ENCODE measurements at regions not wholly inside any gene's neighbourhood (a gene's known extent, or its start where the extent isn't known, plus 50 kb on each side); places are given as distances from the start of the nearest gene placed in this dataset.
A peak's percentile ranks its signal among the peaks of the same experiment; 100 is the strongest.

DNA sequence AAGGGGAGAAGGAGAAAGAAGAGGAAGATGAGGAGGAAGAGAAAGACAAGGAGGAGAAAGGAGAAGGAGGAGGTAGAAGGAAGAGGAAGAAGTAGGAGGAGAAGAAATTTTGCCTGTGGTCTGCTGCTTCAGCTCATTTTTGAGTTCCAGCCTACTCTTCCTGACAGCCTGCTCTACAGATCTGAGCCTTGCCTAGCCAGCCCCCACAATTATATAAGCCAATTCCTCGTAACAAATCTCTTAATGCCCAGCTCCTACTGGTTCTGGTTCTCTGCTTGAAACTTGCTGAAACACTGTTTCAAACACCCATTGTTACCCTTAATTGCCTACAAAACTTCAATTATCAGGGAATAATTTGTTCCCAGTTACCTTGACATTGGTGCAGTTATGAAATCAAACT lies 1014.2 kb upstream of the CELF4 start:
- DNase-seq (ENCODE audit: low spot score) (no peak), ATAC-seq (no peak)
- no peaks in the 10 kb centered on the region for H3K27me3 ChIP-seq (ENCODE audit: insufficient read depth)
- Mint-ChIP-seq H3K9me3 (no peaks in the 10 kb centered on the region), H3K27ac (no peak overlapping the region; the same call in 1 of the 2 replicates), H3K36me3 (ENCODE audit: low read depth) (no peaks in the 10 kb centered on the region), H3K27me3 (ENCODE audit: insufficient read depth, low read depth, poor library complexity) (no peaks in the 10 kb centered on the region), H3K4me3 (no peak overlapping the region), H3K4me1 (no peaks in the 10 kb centered on the region)
- no peaks in the 10 kb centered on the region for H3K9me2 ChIP-seq (ENCODE audit: insufficient read depth)
- no peak overlapping the region for H3K4me2 ChIP-seq
- H2AFZ ChIP-seq: 0 out of 2 replicates have a peak overlapping the region, but pooled peaks have one; percentile 12
- peaks cover 10% of the 10 kb centered on the region; the same call in 1 of the 2 replicates for H3K4me1 ChIP-seq (ENCODE audit: insufficient read depth)
- H3K4me3 ChIP-seq: no peak overlapping the region
- no peaks in the 10 kb centered on the region for H3K79me2 ChIP-seq (replicated peaks; ENCODE audit: insufficient read depth)
- H3F3A ChIP-seq (replicated peaks; ENCODE audit: low read depth): no peaks in the 10 kb centered on the region
- TF ChIP-seq POLR2AphosphoS5 (IDR thresholded peaks at IDR 0.05; ENCODE audit: low read depth): no peak
- TF ChIP-seq EZH2 (IDR thresholded peaks at IDR 0.05; ENCODE audit: low read depth, unreplicated experiment): no peak
- TF ChIP-seq EZH2phosphoT487 (IDR thresholded peaks at IDR 0.05; ENCODE audit: unreplicated experiment): no peak
- TF ChIP-seq ZNF114 (CRISPR knock-in tag; IDR thresholded peaks at IDR 0.05): no peak
- TF ChIP-seq NANOG (IDR thresholded peaks at IDR 0.05; ENCODE audit: borderline replicate concordance): no peak
- TF ChIP-seq, protein P1, sequence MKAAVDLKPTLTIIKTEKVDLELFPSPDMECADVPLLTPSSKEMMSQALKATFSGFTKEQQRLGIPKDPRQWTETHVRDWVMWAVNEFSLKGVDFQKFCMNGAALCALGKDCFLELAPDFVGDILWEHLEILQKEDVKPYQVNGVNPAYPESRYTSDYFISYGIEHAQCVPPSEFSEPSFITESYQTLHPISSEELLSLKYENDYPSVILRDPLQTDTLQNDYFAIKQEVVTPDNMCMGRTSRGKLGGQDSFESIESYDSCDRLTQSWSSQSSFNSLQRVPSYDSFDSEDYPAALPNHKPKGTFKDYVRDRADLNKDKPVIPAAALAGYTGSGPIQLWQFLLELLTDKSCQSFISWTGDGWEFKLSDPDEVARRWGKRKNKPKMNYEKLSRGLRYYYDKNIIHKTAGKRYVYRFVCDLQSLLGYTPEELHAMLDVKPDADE (IDR thresholded peaks at IDR 0.05): no peak
- TF ChIP-seq, protein P2, sequence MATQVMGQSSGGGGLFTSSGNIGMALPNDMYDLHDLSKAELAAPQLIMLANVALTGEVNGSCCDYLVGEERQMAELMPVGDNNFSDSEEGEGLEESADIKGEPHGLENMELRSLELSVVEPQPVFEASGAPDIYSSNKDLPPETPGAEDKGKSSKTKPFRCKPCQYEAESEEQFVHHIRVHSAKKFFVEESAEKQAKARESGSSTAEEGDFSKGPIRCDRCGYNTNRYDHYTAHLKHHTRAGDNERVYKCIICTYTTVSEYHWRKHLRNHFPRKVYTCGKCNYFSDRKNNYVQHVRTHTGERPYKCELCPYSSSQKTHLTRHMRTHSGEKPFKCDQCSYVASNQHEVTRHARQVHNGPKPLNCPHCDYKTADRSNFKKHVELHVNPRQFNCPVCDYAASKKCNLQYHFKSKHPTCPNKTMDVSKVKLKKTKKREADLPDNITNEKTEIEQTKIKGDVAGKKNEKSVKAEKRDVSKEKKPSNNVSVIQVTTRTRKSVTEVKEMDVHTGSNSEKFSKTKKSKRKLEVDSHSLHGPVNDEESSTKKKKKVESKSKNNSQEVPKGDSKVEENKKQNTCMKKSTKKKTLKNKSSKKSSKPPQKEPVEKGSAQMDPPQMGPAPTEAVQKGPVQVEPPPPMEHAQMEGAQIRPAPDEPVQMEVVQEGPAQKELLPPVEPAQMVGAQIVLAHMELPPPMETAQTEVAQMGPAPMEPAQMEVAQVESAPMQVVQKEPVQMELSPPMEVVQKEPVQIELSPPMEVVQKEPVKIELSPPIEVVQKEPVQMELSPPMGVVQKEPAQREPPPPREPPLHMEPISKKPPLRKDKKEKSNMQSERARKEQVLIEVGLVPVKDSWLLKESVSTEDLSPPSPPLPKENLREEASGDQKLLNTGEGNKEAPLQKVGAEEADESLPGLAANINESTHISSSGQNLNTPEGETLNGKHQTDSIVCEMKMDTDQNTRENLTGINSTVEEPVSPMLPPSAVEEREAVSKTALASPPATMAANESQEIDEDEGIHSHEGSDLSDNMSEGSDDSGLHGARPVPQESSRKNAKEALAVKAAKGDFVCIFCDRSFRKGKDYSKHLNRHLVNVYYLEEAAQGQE (IDR thresholded peaks at IDR 0.05; ENCODE audit: unreplicated experiment): no peak
- TF ChIP-seq, protein P3, sequence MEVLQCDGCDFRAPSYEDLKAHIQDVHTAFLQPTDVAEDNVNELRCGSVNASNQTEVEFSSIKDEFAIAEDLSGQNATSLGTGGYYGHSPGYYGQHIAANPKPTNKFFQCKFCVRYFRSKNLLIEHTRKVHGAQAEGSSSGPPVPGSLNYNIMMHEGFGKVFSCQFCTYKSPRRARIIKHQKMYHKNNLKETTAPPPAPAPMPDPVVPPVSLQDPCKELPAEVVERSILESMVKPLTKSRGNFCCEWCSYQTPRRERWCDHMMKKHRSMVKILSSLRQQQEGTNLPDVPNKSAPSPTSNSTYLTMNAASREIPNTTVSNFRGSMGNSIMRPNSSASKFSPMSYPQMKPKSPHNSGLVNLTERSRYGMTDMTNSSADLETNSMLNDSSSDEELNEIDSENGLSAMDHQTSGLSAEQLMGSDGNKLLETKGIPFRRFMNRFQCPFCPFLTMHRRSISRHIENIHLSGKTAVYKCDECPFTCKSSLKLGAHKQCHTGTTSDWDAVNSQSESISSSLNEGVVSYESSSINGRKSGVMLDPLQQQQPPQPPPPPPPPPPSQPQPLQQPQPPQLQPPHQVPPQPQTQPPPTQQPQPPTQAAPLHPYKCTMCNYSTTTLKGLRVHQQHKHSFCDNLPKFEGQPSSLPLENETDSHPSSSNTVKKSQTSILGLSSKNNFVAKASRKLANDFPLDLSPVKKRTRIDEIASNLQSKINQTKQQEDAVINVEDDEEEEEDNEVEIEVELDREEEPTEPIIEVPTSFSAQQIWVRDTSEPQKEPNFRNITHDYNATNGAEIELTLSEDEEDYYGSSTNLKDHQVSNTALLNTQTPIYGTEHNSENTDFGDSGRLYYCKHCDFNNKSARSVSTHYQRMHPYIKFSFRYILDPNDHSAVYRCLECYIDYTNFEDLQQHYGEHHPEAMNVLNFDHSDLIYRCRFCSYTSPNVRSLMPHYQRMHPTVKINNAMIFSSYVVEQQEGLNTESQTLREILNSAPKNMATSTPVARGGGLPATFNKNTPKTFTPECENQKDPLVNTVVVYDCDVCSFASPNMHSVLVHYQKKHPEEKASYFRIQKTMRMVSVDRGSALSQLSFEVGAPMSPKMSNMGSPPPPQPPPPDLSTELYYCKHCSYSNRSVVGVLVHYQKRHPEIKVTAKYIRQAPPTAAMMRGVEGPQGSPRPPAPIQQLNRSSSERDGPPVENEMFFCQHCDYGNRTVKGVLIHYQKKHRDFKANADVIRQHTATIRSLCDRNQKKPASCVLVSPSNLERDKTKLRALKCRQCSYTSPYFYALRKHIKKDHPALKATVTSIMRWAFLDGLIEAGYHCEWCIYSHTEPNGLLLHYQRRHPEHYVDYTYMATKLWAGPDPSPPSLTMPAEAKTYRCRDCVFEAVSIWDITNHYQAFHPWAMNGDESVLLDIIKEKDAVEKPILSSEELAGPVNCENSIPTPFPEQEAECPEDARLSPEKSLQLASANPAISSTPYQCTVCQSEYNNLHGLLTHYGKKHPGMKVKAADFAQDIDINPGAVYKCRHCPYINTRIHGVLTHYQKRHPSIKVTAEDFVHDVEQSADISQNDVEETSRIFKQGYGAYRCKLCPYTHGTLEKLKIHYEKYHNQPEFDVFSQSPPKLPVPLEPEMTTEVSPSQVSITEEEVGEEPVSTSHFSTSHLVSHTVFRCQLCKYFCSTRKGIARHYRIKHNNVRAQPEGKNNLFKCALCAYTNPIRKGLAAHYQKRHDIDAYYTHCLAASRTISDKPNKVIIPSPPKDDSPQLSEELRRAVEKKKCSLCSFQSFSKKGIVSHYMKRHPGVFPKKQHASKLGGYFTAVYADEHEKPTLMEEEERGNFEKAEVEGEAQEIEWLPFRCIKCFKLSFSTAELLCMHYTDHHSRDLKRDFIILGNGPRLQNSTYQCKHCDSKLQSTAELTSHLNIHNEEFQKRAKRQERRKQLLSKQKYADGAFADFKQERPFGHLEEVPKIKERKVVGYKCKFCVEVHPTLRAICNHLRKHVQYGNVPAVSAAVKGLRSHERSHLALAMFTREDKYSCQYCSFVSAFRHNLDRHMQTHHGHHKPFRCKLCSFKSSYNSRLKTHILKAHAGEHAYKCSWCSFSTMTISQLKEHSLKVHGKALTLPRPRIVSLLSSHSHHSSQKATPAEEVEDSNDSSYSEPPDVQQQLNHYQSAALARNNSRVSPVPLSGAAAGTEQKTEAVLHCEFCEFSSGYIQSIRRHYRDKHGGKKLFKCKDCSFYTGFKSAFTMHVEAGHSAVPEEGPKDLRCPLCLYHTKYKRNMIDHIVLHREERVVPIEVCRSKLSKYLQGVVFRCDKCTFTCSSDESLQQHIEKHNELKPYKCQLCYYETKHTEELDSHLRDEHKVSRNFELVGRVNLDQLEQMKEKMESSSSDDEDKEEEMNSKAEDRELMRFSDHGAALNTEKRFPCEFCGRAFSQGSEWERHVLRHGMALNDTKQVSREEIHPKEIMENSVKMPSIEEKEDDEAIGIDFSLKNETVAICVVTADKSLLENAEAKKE (CRISPR knock-in tag; IDR thresholded peaks at IDR 0.05): no peak
- TF ChIP-seq STAT1 (IDR thresholded peaks at IDR 0.05; ENCODE audit: unreplicated experiment): no peak
- TF ChIP-seq ZNF331 (CRISPR knock-in tag; IDR thresholded peaks at IDR 0.05; ENCODE audit: low read depth): no peak
- TF ChIP-seq CREB1 (CRISPR knock-in tag; IDR thresholded peaks at IDR 0.05; ENCODE audit: low read depth): no peak
- TF ChIP-seq, protein P4, sequence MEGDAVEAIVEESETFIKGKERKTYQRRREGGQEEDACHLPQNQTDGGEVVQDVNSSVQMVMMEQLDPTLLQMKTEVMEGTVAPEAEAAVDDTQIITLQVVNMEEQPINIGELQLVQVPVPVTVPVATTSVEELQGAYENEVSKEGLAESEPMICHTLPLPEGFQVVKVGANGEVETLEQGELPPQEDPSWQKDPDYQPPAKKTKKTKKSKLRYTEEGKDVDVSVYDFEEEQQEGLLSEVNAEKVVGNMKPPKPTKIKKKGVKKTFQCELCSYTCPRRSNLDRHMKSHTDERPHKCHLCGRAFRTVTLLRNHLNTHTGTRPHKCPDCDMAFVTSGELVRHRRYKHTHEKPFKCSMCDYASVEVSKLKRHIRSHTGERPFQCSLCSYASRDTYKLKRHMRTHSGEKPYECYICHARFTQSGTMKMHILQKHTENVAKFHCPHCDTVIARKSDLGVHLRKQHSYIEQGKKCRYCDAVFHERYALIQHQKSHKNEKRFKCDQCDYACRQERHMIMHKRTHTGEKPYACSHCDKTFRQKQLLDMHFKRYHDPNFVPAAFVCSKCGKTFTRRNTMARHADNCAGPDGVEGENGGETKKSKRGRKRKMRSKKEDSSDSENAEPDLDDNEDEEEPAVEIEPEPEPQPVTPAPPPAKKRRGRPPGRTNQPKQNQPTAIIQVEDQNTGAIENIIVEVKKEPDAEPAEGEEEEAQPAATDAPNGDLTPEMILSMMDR (conservative IDR thresholded peaks at IDR 0.05; ENCODE audit: low read depth in 2 of 2): no peak
- TF ChIP-seq JUNB (IDR thresholded peaks at IDR 0.05; ENCODE audit: unreplicated experiment): no peak
- no peak overlapping the region for H3K27ac ChIP-seq (ENCODE audit: low read depth)
- no peaks in the 10 kb centered on the region for H4K20me1 ChIP-seq (replicated peaks; ENCODE audit: insufficient read depth)
- no peaks in the 10 kb centered on the region for H3K36me3 ChIP-seq (ENCODE audit: insufficient read depth)

All from GM23338 (cell line).